A549 (cell line): ENCODE measurements at regions not wholly inside any gene's neighbourhood (a gene's known extent, or its start where the extent isn't known, plus 50 kb on each side); places are given as distances from the start of the nearest gene placed in this dataset.

Experiments
- ATAC-seq, 2 experiments: fragments of 200-7000 bp in 1 of 2; fragments of >200 bp in 1 of 2; cut with Nextera tagmentation in 1 of 2; cut with Tn5 transposase in 1 of 2; 3 replicates each; pipeline versions ENCODE4 v1.8.0 to v1.9.1; 2018 to 2020; ENCODE audit warnings: mild to moderate bottlenecking in 1 of 2, moderate library complexity in 1 of 2
- CTCF ChIA-PET: fragments of 300-600 bp; sonication (Branson Sonifier 250); formaldehyde crosslinking; extraction: SDS; loops from one replicate; lab custom pipeline; 2021; ENCODE audit warnings: antibody characterized with exemption, inconsistent platforms; lab: Yijun Ruan, JAX
- POLR2A ChIA-PET: fragments of 350-600 bp; formaldehyde crosslinking; extraction: SDS; loops from one replicate; lab custom pipeline; 2021; ENCODE audit warnings: antibody characterized with exemption, inconsistent platforms; lab: Yijun Ruan, JAX
- DNase-seq, 2 experiments: peaks; one replicate each; pipeline versions ENCODE4 v3.0.0 to v3.0.0-alpha.2; 2011 to 2016; ENCODE audit warnings: low read depth in 1 of 2, low spot score in 1 of 2
- FAIRE-seq: peaks from 2 replicates; lab custom pipeline; 2011; peaks lifted over from hg19 to GRCh38; lab: Jason Lieb, UNC
- H3K27ac ChIP-seq, 2 experiments: fragments of >200 bp; sonication (Bioruptor Twin); formaldehyde crosslinking; 3 replicates each; pipeline ENCODE4 v1.5.1; 2016 to 2017
- H3K4me1 ChIP-seq: fragments of >200 bp; sonication (Bioruptor Twin); formaldehyde crosslinking; 3 replicates; pipeline ENCODE4 v1.6.1; 2016
- H3K4me2 ChIP-seq: fragments of >200 bp; sonication (Bioruptor Twin); formaldehyde crosslinking; 3 replicates; pipeline ENCODE4 v1.6.1; 2016
- H3K4me3 ChIP-seq: fragments of >200 bp; sonication (Bioruptor Twin); formaldehyde crosslinking; 3 replicates; pipeline ENCODE4 v1.5.1; 2016
- H3K9me3 ChIP-seq: fragments of >200 bp; sonication (Bioruptor Twin); formaldehyde crosslinking; 3 replicates; pipeline ENCODE4 v1.6.1; 2016
- BCL3 ChIP-seq: fragments of >200 bp; sonication (Bioruptor Twin); formaldehyde crosslinking; IDR thresholded peaks from 3 replicates; pipeline ENCODE4 v1.6.1; 2016
- BHLHE40 ChIP-seq: IDR thresholded peaks from 2 replicates; pipeline ENCODE4 v1.6.1; 2012; ENCODE audit warnings: low read depth, low read length, inconsistent platforms
- CBX8 ChIP-seq: fragments of 200-600 bp; sonication (generic); IDR thresholded peaks from 2 replicates; pipeline ENCODE4 v1.6.1; 2016
- CHD4 ChIP-seq: fragments of 200-600 bp; sonication (generic); IDR thresholded peaks from 2 replicates; pipeline ENCODE4 v1.6.1; 2016; ENCODE audit warnings: antibody characterized with exemption, mild to moderate bottlenecking, borderline replicate concordance
- CTCF ChIP-seq: fragments of >200 bp; sonication (Bioruptor Twin); formaldehyde crosslinking; IDR thresholded peaks from 3 replicates; pipeline ENCODE4 v1.5.1; 2016
- EHMT2 ChIP-seq: fragments of 200-600 bp; sonication (generic); IDR thresholded peaks from 2 replicates; pipeline ENCODE4 v1.6.1; 2016; ENCODE audit warnings: antibody characterized with exemption, low read depth, mild to moderate bottlenecking, moderate library complexity
- ELK1 ChIP-seq: fragments of 150-350 bp; IDR thresholded peaks from 2 replicates; pipeline ENCODE4 v1.6.1; 2014; ENCODE audit warnings: low read depth, mild to moderate bottlenecking, low read length
- EP300 ChIP-seq, 2 experiments: fragments of >200 bp; sonication (Bioruptor Twin); formaldehyde crosslinking; IDR thresholded peaks; 2 replicates in 1 of 2; 3 replicates in 1 of 2; pipeline ENCODE4 v1.6.1; 2016 to 2017
- FOSB ChIP-seq: fragments of 250-450 bp; sonication (Bioruptor Pico); IDR thresholded peaks from 2 replicates; pipeline ENCODE4 v1.5.0; 2020; ENCODE audit warnings: mild to moderate bottlenecking, moderate library complexity
- FOSL2 ChIP-seq, 2 experiments: fragments of 450-650 bp in 1 of 2; fragments of >200 bp in 1 of 2; sonication (Bioruptor Twin) in 1 of 2; formaldehyde crosslinking; IDR thresholded peaks; 2 replicates each; pipeline versions ENCODE4 v1.5.0 to v1.6.1; 2016 to 2020; ENCODE audit warnings: mild to moderate bottlenecking in 1 of 2, moderate library complexity in 1 of 2
- GATA3 ChIP-seq: IDR thresholded peaks from 2 replicates; pipeline ENCODE4 v1.6.1; 2012; ENCODE audit warnings: borderline replicate concordance
- HOXA7 ChIP-seq: fragments of 250-450 bp; sonication (Bioruptor Pico); IDR thresholded peaks from 2 replicates; pipeline ENCODE4 v1.5.0; 2020; ENCODE audit warnings: mild to moderate bottlenecking, moderate library complexity
- JUN ChIP-seq, 2 experiments: fragments of >200 bp; sonication (Bioruptor Twin); formaldehyde crosslinking; IDR thresholded peaks; 2 replicates in 1 of 2; 3 replicates in 1 of 2; pipeline ENCODE4 v1.6.1; 2016 to 2017
- KDM1A ChIP-seq: fragments of 200-600 bp; sonication (generic); IDR thresholded peaks from 2 replicates; pipeline ENCODE4 v1.6.1; 2016; ENCODE audit warnings: low read depth, mild to moderate bottlenecking
- KDM5A ChIP-seq: fragments of 200-600 bp; sonication (generic); IDR thresholded peaks from 2 replicates; pipeline ENCODE4 v1.6.1; 2016; ENCODE audit warnings: antibody characterized with exemption, mild to moderate bottlenecking
- MAX ChIP-seq: IDR thresholded peaks from 2 replicates; pipeline ENCODE4 v1.6.1; 2012
- MAZ ChIP-seq: fragments of 150-350 bp; IDR thresholded peaks from 2 replicates; pipeline ENCODE4 v1.6.1; 2014; ENCODE audit warnings: antibody characterized with exemption, low read depth, low read length, borderline replicate concordance
- MYC ChIP-seq: IDR thresholded peaks from 2 replicates; pipeline ENCODE4 v1.6.1; 2012; ENCODE audit warnings: mild to moderate bottlenecking, inconsistent platforms, low read length, improper control_type of control experiment, borderline replicate concordance
- NFE2L2 ChIP-seq: fragments of 150-350 bp; conservative IDR thresholded peaks from 2 replicates; pipeline ENCODE4 v1.6.1; 2014; ENCODE audit warnings: low read length
- RCOR1 ChIP-seq: fragments of 150-350 bp; IDR thresholded peaks from 2 replicates; pipeline ENCODE4 v1.6.1; 2014; ENCODE audit warnings: antibody characterized with exemption, low read length, low read depth
- SREBF2 ChIP-seq: fragments of 450-650 bp; IDR thresholded peaks from 2 replicates; pipeline ENCODE4 v1.6.1; 2014; ENCODE audit warnings: mild to moderate bottlenecking, moderate library complexity
- TFCP2L1 ChIP-seq: fragments of 250-450 bp; sonication (Bioruptor Pico); IDR thresholded peaks from 2 replicates; pipeline ENCODE4 v1.5.0; 2021; ENCODE audit warnings: mild to moderate bottlenecking
- ZNF302 ChIP-seq: fragments of 250-450 bp; sonication (Bioruptor Pico); IDR thresholded peaks from 2 replicates; pipeline ENCODE4 v1.9.0; 2021; ENCODE audit warnings: inconsistent platforms, mild to moderate bottlenecking, moderate library complexity
- WGBS: methylation state at CpG from one replicate; pipeline ENCODE4 v1.1.6; 2017; ENCODE audit errors: missing lambda C conversion rate; 5-methylcytosine and 5-hydroxymethylcytosine counted together
- TF ChIP-seq, protein P1 (sequence below): fragments of >200 bp; sonication (Bioruptor Twin); formaldehyde crosslinking; IDR thresholded peaks from 2 replicates; pipeline ENCODE4 v1.6.1; 2016
- TF ChIP-seq, protein P2 (sequence below): fragments of 250-450 bp; sonication (Bioruptor Pico); IDR thresholded peaks from 2 replicates; pipeline ENCODE4 v1.5.0; 2020; ENCODE audit warnings: low read depth, mild to moderate bottlenecking, moderate library complexity

DNA sequence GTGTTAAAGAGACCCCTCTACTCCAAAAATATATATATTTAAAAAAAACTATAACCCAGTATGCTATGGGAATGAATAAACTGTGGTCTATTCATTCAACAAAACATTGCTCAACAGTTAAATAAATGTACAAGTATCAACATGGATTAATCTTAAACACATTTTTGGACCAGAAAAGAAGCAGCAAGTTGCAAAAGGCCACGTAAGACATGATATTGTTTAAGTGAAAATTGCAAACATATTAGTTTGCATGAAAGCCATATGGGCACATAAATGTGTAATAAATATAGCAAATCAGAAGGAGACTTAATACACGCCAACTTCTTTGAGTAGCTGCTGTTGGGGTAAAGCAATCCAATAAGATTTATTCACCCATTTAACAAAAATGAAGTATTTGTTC lies 321.5 kb downstream of the FBXO15 start:
- no peaks in the 10 kb centered on the region for H3K4me1 ChIP-seq
- ATAC-seq (no peak), DNase-seq (no peak), FAIRE-seq (no peak)
- H3K9me3 ChIP-seq: no peaks in the 10 kb centered on the region
- ChIA-PET CTCF (interaction anchor here (1.8 kb wide), 1 partner anchor 17 kb away, joined by 5 read pairs; no protein-coding TSS in a partner anchor), POLR2A (no interaction called here)
- H3K4me2 ChIP-seq: no peak overlapping the region
- no peak overlapping the region for H3K27ac ChIP-seq
- WGBS: 33% methylated on average over 2 of the region's 2 CpGs
- H3K4me3 ChIP-seq: no peak overlapping the region
- TF ChIP-seq CTCF: no peak
- TF ChIP-seq, protein P1, sequence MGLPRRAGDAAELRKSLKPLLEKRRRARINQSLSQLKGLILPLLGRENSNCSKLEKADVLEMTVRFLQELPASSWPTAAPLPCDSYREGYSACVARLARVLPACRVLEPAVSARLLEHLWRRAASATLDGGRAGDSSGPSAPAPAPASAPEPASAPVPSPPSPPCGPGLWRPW: no peak
- TF ChIP-seq ELK1: no peak
- no peak for TF ChIP-seq FOSB (CRISPR knock-in tag)
- no peak for TF ChIP-seq BCL3
- TF ChIP-seq EHMT2: no peak
- no peak for TF ChIP-seq KDM1A
- TF ChIP-seq EP300 (IDR thresholded peaks at IDR 0.05): no peak
- no peak for TF ChIP-seq CBX8
- TF ChIP-seq MAX: no peak
- TF ChIP-seq NFE2L2: no peak
- no peak for TF ChIP-seq ZNF302 (CRISPR knock-in tag)
- TF ChIP-seq GATA3: no peak
- TF ChIP-seq, all 56 proteins: peak for 0

- TF ChIP-seq, protein P2, sequence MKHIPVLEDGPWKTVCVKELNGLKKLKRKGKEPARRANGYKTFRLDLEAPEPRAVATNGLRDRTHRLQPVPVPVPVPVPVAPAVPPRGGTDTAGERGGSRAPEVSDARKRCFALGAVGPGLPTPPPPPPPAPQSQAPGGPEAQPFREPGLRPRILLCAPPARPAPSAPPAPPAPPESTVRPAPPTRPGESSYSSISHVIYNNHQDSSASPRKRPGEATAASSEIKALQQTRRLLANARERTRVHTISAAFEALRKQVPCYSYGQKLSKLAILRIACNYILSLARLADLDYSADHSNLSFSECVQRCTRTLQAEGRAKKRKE (CRISPR knock-in tag): no peak
- TF ChIP-seq RCOR1: no peak
- TF ChIP-seq BCL3: no peak
- TF ChIP-seq BHLHE40: no peak
- TF ChIP-seq CHD4: no peak
- TF ChIP-seq NFE2L2: no peak
- TF ChIP-seq SREBF2: no peak
- TF ChIP-seq ZNF302 (CRISPR knock-in tag): no peak
- TF ChIP-seq TFCP2L1: no peak
- no peak for TF ChIP-seq HOXA7 (CRISPR knock-in tag)
- TF ChIP-seq KDM5A: no peak
- no peak for TF ChIP-seq MAZ
- no peak for TF ChIP-seq CBX8
- TF ChIP-seq FOSL2 (IDR thresholded peaks at IDR 0.05): no peak
- no peak for TF ChIP-seq FOSL2 (CRISPR knock-in tag; IDR thresholded peaks at IDR 0.05)
- no peak for TF ChIP-seq MYC
- no peak for TF ChIP-seq MAX
- TF ChIP-seq JUN (IDR thresholded peaks at IDR 0.05): no peak
- TF ChIP-seq, protein P1: no peak
- no peak for DNase-seq
- H3K4me1 ChIP-seq: no peaks in the 10 kb centered on the region
- no peak overlapping the region for H3K4me2 ChIP-seq
- no peak for FAIRE-seq
- no peak for ATAC-seq
- WGBS: 0% methylated on average over 1 of the region's 1 CpG
- H3K9me3 ChIP-seq: no peaks in the 10 kb centered on the region
- CTCF ChIA-PET: interaction anchor here (1.0 kb wide), 1 partner anchor 18 kb away, joined by 3 read pairs; no protein-coding TSS in a partner anchor
- H3K4me3 ChIP-seq: no peak overlapping the region
- POLR2A ChIA-PET: no interaction called here
- no peak overlapping the region for H3K27ac ChIP-seq
Measured at GRCh38 chr18:73824671-73825070, 323.0 kb downstream of the FBXO15 start.
